Uterus (tissue), 3 donors: ENCODE measurements at regions not wholly inside any gene's neighbourhood (a gene's known extent, or its start where the extent isn't known, plus 50 kb on each side); places are given as distances from the start of the nearest gene placed in this dataset.
"Not testable (repeated sequence)": the region's sequence is repeated elsewhere in the genome, so short reads cannot be mapped to it uniquely, and the experiment has no call there.

Source experiments
- DNase-seq, 2 donors: peaks; one replicate each; pipeline ENCODE4 v3.0.0-alpha.2; 2019 to 2020
- H3K27ac ChIP-seq, 2 donors: fragments of 200-600 bp; sonication (generic); 1 replicate in 1 of 2; 2 replicates in 1 of 2; pipeline ENCODE4 v1.5.1; 2016 to 2018
- H3K27me3 ChIP-seq, 2 donors: fragments of 200-600 bp; sonication (generic); one replicate each; pipeline ENCODE4 v1.5.1; 2018 to 2019; ENCODE audit warnings: control low read depth in 1 of 2
- H3K36me3 ChIP-seq, 2 donors: fragments of 200-600 bp; sonication (generic); one replicate each; pipeline ENCODE4 v1.5.1; 2019; ENCODE audit warnings: control low read depth in 1 of 2
- H3K4me1 ChIP-seq, 2 donors: fragments of 200-600 bp; sonication (generic); one replicate each; pipeline ENCODE4 v1.5.1; 2018 to 2019; ENCODE audit warnings: control low read depth in 1 of 2
- H3K4me3 ChIP-seq, 2 donors: fragments of 200-600 bp; sonication (generic); 1 replicate in 1 of 2; 2 replicates in 1 of 2; pipeline ENCODE4 v1.5.1; 2018 to 2019; ENCODE audit warnings: mild to moderate bottlenecking in 1 of 2
- H3K9me3 ChIP-seq, 2 donors: fragments of 200-600 bp; sonication (generic); one replicate each; pipeline ENCODE4 v1.5.1; 2019; ENCODE audit warnings: control low read depth in 1 of 2
- CTCF ChIP-seq, 4 experiments: fragments of 200-600 bp in 2 of 4; fragments of 450-650 bp in 2 of 4; sonication (generic) in 2 of 4; IDR thresholded peaks; one replicate each; pipeline ENCODE4 v1.5.1; 2016 to 2019; ENCODE audit warnings: antibody characterized with exemption in 4 of 4, mild to moderate bottlenecking in 2 of 4, moderate library complexity in 1 of 4
- POLR2A ChIP-seq, 2 donors: fragments of 450-650 bp; IDR thresholded peaks; one replicate each; pipeline ENCODE4 v1.6.1; 2016; ENCODE audit warnings: antibody characterized with exemption in 2 of 2, mild to moderate bottlenecking in 1 of 2, moderate library complexity in 1 of 2
- intact Hi-C: fragments of 100-400 bp; cut with DNase I; formaldehyde crosslinking; loops from one replicate; pipeline ENCODE4 v1.15.1; 2023; ENCODE audit warnings: low total_unique reads
- donor health status: DM: yes; HTN: yes; CAD: no.

GRCh38 chr9:30584559-30584958 is 1799.9 kb upstream of the ACO1 start:
- no peaks in the 10 kb centered on the region for H3K9me3 ChIP-seq
- no peaks in the 10 kb centered on the region for H3K36me3 ChIP-seq
- intact Hi-C loops: no loop called here
- no peak for DNase-seq
- H3K4me3 ChIP-seq: no peak overlapping the region
- H3K4me1 ChIP-seq: no peaks in the 10 kb centered on the region
- no peaks in the 10 kb centered on the region for H3K27me3 ChIP-seq
- TF ChIP-seq CTCF (IDR thresholded peaks at IDR 0.05): no peak
- no peak for TF ChIP-seq POLR2A (IDR thresholded peaks at IDR 0.05)
- no peak overlapping the region for H3K27ac ChIP-seq

- DNase-seq: no peak
- intact Hi-C loops: no loop called here
- Histone ChIP-seq H3K27ac (no peak overlapping the region), H3K9me3 (no peaks in the 10 kb centered on the region), H3K4me1 (no peaks in the 10 kb centered on the region), H3K4me3 (no peak overlapping the region), H3K36me3 (no peaks in the 10 kb centered on the region), H3K27me3 (no peaks in the 10 kb centered on the region)
- no peak for TF ChIP-seq CTCF (IDR thresholded peaks at IDR 0.05)
- no peak for TF ChIP-seq POLR2A (IDR thresholded peaks at IDR 0.05)
Observed at GRCh38 chr9:30591461-30591860, 1793.0 kb upstream of the ACO1 start.

- intact Hi-C loops: no loop called here
- Histone ChIP-seq H3K4me1 (no peaks in the 10 kb centered on the region), H3K27me3 (no peaks in the 10 kb centered on the region), H3K4me3 (no peak overlapping the region), H3K9me3 (no peaks in the 10 kb centered on the region), H3K36me3 (no peaks in the 10 kb centered on the region), H3K27ac (no peak overlapping the region)
- no peak for TF ChIP-seq POLR2A (IDR thresholded peaks at IDR 0.05)
- TF ChIP-seq CTCF (IDR thresholded peaks at IDR 0.05): no peak
- DNase-seq: no peak
Observed at GRCh38 chr9:30597608-30598007, 1786.8 kb upstream of the ACO1 start.

GRCh38 chr9:30605936-30606335 is 1778.5 kb upstream of the ACO1 start:
- no peak for DNase-seq
- H3K4me1 ChIP-seq: no peaks in the 10 kb centered on the region
- no peaks in the 10 kb centered on the region for H3K36me3 ChIP-seq
- no peak overlapping the region for H3K4me3 ChIP-seq
- no peaks in the 10 kb centered on the region for H3K27me3 ChIP-seq
- no peak overlapping the region for H3K27ac ChIP-seq
- TF ChIP-seq POLR2A (IDR thresholded peaks at IDR 0.05) (no peak), CTCF (IDR thresholded peaks at IDR 0.05) (no peak)
- intact Hi-C loops: no loop called here
- H3K9me3 ChIP-seq: no peaks in the 10 kb centered on the region

GRCh38 chr9:30609713-30610112 is 1774.7 kb upstream of the ACO1 start:
- H3K27me3 ChIP-seq: no peaks in the 10 kb centered on the region
- intact Hi-C loops: no loop called here
- TF ChIP-seq CTCF (IDR thresholded peaks at IDR 0.05) (no peak), POLR2A (IDR thresholded peaks at IDR 0.05) (no peak)

GRCh38 chr9:30616782-30617181 is 1767.7 kb upstream of the ACO1 start:
- H3K36me3 ChIP-seq, H3K9me3 ChIP-seq, H3K27ac ChIP-seq, DNase-seq, H3K4me1 ChIP-seq, H3K27me3 ChIP-seq, H3K4me3 ChIP-seq, intact Hi-C loops: not testable (repeated sequence)

More at GRCh38 chr9:30609713-30610112, 1774.7 kb upstream of the ACO1 start:
- H3K4me3 ChIP-seq: no peak overlapping the region
- no peak overlapping the region for H3K27ac ChIP-seq
- no peaks in the 10 kb centered on the region for H3K9me3 ChIP-seq
- H3K4me1 ChIP-seq: no peaks in the 10 kb centered on the region
- DNase-seq: no peak
- no peaks in the 10 kb centered on the region for H3K36me3 ChIP-seq
